Choroid plexus epithelial cell (primary cell): ENCODE measurements at regions not wholly inside any gene's neighbourhood (a gene's known extent, or its start where the extent isn't known, plus 50 kb on each side); places are given as distances from the start of the nearest gene placed in this dataset.

ENCODE experiments used
- DNase-seq: peaks from one replicate; pipeline ENCODE4 v3.0.0-alpha.2; 2010; ENCODE audit warnings: low read depth
- H3K4me3 ChIP-seq: 2 replicates; pipeline ENCODE4 v1.5.1; 2011; ENCODE audit warnings: low read depth, mild to moderate bottlenecking, control low read depth, low read length, moderate library complexity
- TF ChIP-seq, protein P1 (sequence below): conservative IDR thresholded peaks from 2 replicates; pipeline ENCODE4 v1.5.1; 2011; ENCODE audit warnings: low read depth, mild to moderate bottlenecking, control low read depth, inconsistent platforms, low read length, moderate library complexity

DNA sequence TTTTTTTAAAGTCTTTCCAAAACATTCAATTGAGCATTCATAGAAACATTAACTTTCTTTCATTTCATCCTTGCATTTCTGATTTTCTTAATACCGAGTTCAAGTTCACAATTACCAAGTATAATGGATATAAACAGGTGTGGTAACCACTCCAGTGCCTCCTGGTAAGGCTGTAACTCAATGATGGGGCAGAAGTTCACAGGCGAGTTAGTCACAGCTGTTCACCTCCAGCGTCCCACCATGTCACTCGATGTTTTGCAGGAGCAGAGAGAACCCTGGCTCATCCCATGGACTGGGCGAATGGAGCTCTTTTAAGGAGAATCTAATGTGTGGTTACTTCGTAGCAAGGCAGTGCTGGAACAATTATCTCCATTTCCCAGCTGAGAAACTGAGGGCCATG is 94.4 kb upstream of the ALX4 start:
- no peak for DNase-seq
- TF ChIP-seq, protein P1, sequence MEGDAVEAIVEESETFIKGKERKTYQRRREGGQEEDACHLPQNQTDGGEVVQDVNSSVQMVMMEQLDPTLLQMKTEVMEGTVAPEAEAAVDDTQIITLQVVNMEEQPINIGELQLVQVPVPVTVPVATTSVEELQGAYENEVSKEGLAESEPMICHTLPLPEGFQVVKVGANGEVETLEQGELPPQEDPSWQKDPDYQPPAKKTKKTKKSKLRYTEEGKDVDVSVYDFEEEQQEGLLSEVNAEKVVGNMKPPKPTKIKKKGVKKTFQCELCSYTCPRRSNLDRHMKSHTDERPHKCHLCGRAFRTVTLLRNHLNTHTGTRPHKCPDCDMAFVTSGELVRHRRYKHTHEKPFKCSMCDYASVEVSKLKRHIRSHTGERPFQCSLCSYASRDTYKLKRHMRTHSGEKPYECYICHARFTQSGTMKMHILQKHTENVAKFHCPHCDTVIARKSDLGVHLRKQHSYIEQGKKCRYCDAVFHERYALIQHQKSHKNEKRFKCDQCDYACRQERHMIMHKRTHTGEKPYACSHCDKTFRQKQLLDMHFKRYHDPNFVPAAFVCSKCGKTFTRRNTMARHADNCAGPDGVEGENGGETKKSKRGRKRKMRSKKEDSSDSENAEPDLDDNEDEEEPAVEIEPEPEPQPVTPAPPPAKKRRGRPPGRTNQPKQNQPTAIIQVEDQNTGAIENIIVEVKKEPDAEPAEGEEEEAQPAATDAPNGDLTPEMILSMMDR, result no peak

DNA sequence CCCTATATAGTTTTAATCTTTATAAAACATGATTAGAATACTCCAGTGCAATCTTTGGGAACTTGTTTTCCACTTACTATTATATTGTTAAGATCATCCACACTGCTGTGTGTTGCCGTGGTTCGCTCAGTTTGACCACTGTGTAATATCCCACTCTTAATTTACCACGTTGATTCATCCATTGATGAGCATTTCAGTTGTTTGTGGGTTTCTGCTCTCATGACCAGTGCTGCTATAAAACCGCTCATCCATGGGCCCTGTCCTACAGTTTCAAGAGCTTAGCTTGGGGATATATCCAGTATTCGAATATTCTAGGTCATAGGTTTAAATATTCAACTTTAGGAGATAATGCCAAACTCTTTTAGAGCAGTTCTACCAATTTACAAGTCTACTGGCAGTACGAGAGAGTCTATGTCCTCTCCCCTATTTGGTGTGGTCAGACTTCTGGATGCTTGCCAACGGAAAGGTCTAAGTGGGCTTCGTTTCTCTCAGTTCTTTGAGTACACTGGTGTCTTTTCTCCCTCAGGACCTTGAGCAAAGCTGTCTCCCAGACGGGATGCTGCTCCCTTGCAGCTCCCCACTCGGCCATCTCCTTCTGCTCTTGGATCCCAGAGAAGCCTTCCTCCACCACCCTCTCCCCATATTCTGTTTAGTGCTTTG is 94.9 kb upstream of the ALX4 start:
- TF ChIP-seq, protein P1, result no peak
- no peak for DNase-seq
- no peak overlapping the region for H3K4me3 ChIP-seq

More for the DNA sequence above, 94.4 kb upstream of the ALX4 start:
- H3K4me3 ChIP-seq, result no peak overlapping the region

DNA sequence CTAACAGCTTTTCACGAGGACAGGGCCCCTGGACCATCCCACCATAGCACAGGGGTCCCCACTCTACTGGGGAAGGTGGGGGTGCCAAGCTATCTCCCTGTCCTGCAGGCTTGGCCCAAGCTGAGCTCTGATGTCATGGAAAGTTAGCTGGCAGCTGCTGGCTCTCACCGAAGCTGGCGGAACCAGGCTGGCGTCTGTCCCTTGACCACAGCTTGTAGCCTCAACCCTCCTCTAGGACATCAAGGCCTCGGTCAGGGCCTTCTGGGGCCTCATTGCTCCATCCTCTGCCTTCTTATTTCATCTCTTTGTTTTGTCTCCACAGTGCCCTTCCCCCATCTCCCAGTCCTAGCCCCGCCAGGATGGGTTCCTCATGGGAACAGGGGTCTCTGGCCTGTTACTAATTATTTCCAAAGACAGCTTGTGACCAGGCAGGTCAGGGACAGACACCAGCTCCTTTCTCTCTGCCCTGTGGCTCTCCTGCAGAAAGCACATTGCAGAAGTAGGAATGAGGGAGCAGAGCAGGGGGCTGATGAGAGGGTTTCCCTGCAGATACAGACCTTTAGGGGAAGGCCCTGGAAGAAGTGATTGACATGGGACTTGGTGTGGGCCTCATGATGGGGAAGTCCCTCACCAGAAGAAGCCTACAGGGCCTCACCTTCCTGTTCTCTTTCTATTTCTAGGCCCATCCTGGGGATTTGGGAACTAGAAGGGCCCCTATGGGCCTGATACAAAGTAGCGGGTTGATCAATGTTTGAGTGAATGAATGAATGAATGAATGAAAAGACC is 97.5 kb upstream of the ALX4 start:
- no peak for DNase-seq

DNA sequence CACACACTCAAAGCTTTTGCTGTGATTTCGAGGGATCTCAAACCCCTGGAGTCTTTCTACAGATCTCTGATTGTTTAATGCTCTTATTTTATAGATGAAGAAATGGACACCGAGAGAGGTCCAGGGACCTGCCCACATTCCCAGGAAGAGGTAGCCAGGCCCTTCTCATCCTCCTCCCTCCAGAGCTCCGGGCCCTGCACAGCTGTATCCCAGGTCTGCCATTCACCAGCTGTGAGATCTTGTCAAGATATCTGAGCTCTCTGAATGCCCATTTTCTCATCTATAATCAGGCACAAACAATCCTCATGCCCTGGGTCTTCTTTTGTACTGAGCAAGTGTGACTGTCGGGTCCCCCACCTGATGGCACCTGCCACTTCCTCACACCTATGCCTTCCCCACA is 98.2 kb upstream of the ALX4 start:
- TF ChIP-seq, protein P1, result no peak
- no peak for DNase-seq

More for the DNA sequence above, 97.5 kb upstream of the ALX4 start:
- no peak overlapping the region for H3K4me3 ChIP-seq
- TF ChIP-seq, protein P1, result no peak

DNA sequence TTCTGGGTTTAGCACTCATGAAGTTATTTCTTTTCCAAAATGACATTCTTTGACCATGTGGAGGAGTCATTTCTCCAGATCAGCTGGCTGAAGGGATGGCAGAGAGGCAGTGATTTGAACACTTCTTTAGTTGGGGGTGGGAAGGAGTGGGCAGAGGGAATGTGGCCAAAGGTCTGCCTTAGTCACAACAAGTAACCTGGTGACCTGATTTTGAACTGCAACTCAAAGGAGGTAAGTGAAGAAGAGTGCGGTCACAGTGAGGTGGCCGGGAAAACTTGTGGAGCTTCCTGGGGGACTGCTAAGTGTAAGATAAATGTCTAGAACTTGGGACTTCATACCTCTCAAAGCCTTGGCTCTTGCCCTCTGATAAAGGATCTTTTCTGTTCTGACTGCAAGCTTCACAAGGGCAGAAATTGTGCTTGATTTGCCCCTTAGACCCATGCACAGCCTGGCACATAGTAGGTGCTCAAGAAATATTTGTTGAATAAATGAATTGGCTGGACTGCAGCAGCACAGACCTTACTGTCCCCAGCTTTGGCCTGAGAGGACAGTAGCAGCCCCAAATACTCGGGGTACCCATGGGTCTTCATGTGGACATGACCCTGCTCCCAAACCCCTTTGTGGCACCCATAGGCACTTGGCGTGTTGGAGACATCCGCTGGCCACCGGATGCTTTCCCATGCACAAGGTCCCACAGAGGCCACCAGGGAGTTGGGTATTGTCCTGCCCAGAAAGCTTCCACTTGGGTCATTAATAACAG is 99.0 kb upstream of the ALX4 start:
- DNase-seq, result no peak
- TF ChIP-seq, protein P1, result no peak
- H3K4me3 ChIP-seq, result no peak overlapping the region

More for the DNA sequence above, 98.2 kb upstream of the ALX4 start:
- H3K4me3 ChIP-seq, result no peak overlapping the region

DNA sequence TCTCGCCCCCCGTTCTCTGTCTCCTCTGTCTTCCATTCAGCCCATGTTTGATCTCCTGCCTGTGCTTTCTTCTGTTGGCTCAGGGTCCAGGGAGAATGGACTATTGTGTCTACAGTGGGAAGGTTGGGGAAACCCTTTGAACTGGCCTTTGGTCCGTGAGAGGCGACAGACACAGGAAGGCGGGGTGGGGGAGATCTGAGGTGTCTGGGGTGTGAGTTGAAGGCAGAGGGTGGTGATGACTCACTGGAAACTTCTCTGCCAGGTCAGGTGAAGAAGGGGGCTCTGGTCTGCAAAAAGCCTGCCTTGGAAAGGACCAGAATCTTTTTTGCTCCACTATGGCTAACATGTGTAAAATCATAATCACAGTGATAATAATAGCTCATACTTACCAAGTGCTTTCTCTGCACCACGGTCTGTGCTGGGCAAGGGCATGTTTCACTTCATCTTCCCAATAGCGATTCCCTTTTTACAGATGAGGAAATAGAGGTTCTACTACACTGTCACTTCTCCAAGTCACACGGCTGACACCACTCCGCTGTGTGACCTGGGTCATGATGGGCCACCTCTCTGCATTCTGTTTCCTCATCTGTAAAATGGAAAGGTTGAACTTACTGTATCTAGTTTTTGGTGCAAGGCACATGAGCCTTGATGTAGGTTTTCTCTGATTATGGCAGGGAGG is 99.8 kb upstream of the ALX4 start:
- TF ChIP-seq, protein P1, result no peak
- no peak overlapping the region for H3K4me3 ChIP-seq
- DNase-seq, result no peak
